ENCODE measurements at regions not wholly inside any gene's neighbourhood (a gene's known extent, or its start where the extent isn't known, plus 50 kb on each side); places are given as distances from the start of the nearest gene placed in this dataset.

DNA sequence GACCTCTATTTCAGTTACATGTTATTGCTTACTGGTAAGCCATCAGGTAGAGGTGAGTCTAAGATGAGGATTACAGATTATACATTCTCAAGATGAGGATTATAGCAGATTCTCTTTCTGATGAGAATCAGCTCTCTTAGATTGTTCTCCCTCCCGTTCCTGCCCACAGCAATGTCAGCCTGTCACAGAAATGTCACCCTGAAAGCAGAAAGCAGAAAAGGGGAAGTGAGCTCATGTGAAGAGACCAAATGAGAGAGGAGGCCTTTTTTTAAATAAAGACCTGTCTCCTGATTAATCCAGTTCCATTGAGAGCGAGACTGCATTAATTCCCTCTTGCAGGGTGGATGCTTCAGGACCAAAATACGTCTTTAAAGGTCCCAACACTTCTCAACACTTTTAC lies 445.6 kb downstream of the KCTD12 start:
- DNase-seq (ENCODE audit: low spot score): no peak

DNA sequence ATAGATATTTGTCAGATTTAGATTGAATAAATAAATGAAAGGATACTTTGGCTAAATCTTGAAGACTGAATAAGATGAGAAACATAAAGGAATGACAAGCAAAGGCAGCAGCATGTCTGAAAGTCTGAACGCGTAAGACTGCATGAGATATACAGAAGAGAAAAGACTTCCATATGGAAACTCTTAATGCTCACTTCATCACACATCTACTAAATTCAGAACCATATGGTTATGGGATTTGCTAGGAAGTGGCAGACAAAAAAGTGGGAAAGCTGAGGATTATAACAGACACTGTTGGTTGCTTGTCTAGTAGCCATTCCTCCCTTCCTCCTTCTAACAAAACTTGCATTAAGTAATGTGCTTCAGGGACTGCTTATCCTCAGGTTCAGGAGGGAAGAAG lies 446.7 kb downstream of the KCTD12 start:
- no peak for DNase-seq (ENCODE audit: low spot score)

DNA sequence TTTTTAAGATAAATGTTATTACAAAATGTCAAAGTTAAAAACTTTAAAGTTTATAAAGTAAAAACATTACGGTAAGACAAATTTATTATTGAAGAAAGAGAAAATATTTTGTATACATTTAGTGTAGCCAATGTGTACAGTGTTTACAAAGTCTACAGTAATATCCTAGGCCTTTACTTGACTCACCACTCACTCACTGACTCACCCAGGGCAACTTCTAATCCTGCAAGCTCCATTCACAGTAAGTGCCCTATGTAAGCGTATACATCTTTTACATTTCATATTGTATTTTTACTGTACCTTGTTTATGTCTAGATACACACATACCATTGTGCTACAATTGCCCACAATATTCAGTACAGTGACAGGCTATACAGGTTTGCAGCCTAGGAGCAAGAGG lies 448.2 kb downstream of the KCTD12 start:
- no peak for DNase-seq (ENCODE audit: low spot score)

GRCh38 chr13:76425935-76426334 lies 460.3 kb downstream of the KCTD12 start:
- DNase-seq (ENCODE audit: low spot score): peak; percentile 55

GRCh38 chr13:76421011-76421410 lies 465.2 kb downstream of the KCTD12 start:
- no peak for DNase-seq (ENCODE audit: low spot score)

- no peak for DNase-seq (ENCODE audit: low spot score)
Observed at GRCh38 chr13:76418404-76418803, 467.8 kb downstream of the KCTD12 start.

DNA sequence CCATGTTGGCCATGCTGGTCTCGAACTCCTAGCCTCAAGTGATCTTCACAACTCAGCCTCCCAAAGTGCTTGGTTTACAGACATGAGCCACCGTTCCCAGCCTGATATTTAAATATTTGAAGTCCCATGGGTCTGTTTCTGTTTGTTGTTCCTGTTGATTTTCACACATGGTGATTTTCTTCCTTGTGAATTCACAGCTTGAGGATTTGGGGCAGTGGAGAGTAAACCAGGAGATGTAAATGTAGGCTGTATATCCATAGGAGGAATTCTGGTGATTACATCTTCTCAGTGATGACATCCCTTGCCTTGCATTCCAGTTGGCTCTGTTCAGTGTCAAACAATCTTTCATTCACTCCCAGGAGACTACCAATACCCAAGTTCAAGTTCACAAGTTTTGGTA lies 471.9 kb downstream of the KCTD12 start:
- no peak for DNase-seq (ENCODE audit: low spot score)

DNA sequence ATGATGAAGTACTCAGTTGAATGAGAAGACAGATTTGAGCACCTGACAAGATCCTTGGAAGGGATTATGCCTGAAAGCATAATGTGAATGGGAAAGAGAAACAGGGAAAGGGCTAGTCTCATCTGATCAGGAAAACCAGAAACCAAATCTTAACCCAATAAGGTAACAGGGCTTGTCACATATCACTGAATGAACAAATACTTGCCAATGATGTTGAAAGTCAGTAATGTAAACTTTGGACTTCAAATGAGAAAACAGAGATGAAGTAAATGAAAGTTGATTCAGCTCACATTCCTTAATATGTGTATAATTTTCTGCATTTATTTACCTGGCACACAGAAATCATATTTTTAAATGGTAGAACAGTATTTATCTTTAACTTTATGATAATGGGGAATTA lies 480.0 kb downstream of the KCTD12 start:
- DNase-seq (ENCODE audit: low spot score): no peak

DNA sequence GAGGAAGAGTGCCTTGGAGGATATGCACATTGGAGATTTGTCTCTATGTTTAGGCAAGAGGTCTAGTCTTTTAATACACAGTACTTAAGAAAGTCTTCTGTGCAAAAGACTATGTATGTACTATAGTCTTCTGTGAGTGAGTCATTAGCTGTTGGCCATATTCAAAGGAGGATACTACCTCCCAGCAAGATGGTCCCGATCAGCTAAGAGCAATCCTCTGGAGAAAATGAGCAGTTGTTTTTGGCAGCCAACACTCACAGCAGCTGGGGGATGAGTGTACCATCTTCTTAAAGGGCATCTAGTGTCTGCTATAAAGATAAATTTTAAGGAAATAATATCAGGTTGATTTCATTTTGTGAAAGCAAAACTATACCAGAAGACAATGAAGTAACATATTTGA lies 487.8 kb downstream of the KCTD12 start:
- DNase-seq (ENCODE audit: low spot score): no peak

DNA sequence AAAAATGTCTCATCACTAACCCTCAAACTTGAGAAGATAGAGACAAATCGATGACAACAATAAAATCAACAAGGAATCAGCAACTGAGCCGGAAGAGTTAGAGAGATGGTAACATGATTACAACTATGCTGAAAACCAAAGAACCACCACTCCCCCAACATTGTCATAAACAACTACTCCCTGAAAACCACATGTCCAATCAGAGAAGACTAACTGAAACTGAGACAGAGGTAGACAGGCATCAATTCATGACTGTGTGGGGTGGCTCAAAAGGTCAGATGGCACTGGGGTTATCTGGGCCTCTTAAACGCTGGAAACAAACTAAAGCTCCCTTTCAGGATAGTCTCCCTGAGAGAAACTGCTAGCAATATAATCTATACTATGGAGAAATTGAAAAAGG lies 488.8 kb downstream of the KCTD12 start:
- no peak for DNase-seq (ENCODE audit: low spot score)

GRCh38 chr13:76389321-76389720 lies 496.9 kb downstream of the KCTD12 start:
- DNase-seq (ENCODE audit: low spot score): no peak

DNA sequence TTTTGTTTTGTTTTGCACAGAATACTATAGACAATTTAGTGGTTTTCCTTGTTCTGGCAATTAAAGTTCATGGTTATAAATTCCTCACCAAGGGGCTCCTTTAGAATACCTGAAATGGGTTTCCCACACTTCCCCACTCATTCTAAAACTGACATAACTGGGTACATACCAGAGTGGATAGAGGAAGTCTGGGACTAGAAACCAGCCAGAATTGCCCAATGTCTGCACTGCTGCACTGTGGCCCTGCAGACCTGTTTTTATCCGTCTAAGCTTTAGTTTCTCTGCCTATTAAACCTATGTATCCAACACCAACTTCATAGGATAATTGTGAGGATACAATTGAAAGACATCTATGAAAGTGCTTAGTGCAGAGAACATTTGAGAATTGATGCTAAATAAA lies 498.6 kb downstream of the KCTD12 start:
- DNase-seq (ENCODE audit: low spot score): no peak

DNA sequence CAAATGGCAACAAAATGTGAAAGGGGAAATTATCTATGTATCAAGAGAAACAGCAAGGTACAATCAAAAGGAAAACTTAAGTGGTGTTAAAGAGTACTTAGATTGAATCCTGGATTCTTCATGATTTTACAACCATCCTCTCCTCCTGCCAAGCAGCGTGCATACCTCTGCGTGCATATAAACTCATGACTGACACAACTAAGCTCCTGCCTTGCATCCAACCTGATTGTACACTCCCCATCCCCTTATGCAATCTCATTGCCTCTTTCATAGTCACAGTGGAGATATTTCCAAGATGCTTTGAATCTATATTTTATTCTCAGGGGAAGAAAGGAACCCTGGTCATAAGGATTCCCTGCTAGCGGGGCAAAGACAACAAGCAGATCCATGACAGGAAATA lies 499.9 kb downstream of the KCTD12 start:
- DNase-seq (ENCODE audit: low spot score): no peak

GRCh38 chr13:76385586-76385985 lies 500.6 kb downstream of the KCTD12 start:
- DNase-seq (ENCODE audit: low spot score): no peak

GRCh38 chr13:76383676-76384461 lies 502.3 kb downstream of the KCTD12 start:
- DNase-seq (ENCODE audit: low spot score): peak; percentile 62

GRCh38 chr13:76380446-76381065 lies 505.6 kb downstream of the KCTD12 start:
- DNase-seq (ENCODE audit: low spot score): no peak

GRCh38 chr13:76379341-76380105 lies 506.7 kb downstream of the KCTD12 start:
- DNase-seq (ENCODE audit: low spot score): no peak

DNA sequence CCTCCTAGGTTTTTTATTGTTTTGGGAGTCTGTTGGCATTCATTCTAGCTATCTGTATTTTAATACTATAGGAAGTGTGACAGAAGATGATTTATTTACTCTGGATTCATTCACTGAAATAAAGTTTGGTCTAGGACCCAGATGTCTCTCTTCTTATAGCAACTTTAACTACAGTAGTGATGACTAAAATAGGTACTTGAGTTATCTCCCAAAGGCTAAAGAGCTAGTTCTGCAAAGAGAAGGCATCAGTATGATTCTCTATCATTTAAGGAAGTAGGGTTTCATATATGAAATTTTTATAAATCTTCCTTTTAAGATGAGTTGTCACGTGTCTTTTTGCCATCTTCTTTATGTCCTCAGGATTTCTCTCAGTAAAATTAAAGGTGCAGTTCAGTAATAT lies 507.4 kb downstream of the KCTD12 start:
- no peak for DNase-seq (ENCODE audit: low spot score)

DNA sequence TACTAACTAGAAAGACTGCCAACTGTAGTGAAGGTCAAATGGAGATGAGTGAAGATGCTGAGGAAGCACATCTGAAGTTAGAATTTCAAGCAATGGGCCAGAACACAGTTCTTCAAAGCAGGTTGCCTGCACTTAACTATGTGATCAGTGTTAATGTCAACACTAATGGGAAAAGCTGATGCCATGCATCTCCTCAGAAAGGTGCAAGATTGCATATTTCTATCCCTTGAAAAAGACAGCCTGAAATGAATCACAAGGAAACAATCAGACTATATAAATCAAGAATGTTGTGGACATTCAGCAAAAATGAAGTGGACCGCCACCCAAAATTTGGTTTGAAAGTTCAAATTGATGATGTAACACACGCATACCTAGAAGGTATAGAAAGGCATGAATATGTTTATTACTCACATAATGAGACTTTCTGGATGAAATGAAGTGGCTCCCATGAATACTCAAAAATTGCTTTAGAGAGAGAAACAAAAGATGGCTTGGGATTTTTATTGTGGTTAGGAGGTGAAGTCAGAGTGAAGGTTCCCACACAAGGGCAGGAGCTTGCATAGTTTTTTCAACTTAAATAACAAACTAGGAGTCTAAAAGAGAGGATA lies 522.4 kb downstream of the KCTD12 start:
- DNase-seq (ENCODE audit: low spot score): no peak

GRCh38 chr13:76361868-76362267 lies 524.3 kb downstream of the KCTD12 start:
- no peak for DNase-seq (ENCODE audit: low spot score)

DNA sequence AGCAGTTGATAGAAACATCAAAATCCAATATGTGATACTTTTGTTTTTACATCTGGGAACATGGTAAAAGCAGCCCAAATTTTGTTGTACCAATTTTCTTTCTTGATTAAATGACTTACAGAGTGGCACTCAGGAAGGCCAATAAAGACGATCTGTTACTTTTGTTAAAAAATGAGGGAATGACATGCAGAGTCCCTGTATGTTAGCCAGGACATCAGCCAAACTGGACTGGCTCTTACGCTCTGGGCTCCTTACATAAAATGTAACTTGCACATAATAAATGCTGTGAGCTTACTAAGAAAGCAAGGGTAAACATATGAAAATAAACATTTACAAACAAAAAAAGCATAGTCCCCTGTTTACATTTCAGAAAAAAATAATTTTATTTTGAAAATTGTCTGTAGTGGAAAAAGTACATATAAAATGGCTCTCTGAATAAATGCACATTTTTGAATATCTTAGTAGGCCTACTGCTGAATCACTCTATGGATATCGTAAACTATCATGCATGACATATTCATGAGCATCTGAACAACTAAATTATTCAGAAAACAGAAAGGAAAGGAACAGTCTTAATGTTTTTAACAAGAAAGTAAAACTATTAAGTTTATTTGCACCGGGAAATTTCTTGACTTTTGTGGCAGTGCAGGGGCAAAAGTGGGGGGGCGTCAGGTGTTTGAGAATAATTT lies 534.5 kb downstream of the KCTD12 start:
- no peak for DNase-seq (ENCODE audit: low spot score)

DNA sequence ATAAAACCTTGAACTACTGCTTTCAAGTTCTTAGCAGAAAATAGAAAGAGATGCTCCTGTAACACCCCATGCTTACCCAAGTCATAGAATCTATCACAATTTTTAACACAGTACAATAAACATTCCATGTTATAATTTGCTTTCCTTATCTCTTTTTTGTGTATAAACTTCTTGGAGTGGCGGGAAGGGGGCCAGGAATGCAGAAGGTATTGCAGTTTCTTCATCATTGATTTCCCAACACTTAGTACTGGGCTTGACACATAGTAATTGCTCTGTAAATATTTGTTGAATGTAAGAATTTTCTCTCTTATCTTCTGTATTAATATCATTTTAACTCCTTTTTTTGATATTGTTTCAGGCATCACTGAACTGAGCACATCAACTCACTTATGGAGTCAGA lies 535.8 kb downstream of the KCTD12 start:
- no peak for DNase-seq (ENCODE audit: low spot score)
